NB4 (cell line): ENCODE measurements at regions not wholly inside any gene's neighbourhood (a gene's known extent, or its start where the extent isn't known, plus 50 kb on each side); places are given as distances from the start of the nearest gene placed in this dataset.
A peak's percentile ranks its signal among the peaks of the same experiment; 100 is the strongest.
"Not testable (repeated sequence)": the region's sequence is repeated elsewhere in the genome, so short reads cannot be mapped to it uniquely, and the experiment has no call there.

Source experiments
- DNase-seq: peaks from one replicate; pipeline ENCODE4 v3.0.0; 2010; ENCODE audit warnings: low read depth
- H3K4me3 ChIP-seq: one replicate; pipeline ENCODE4 v1.5.1; 2011; ENCODE audit warnings: mild to moderate bottlenecking, low read depth, low read length, moderate library complexity
- CTCF ChIP-seq: IDR thresholded peaks from one replicate; pipeline ENCODE4 v1.5.1; 2012; ENCODE audit warnings: low read depth, low read length
- MAX ChIP-seq: IDR thresholded peaks from 2 replicates; pipeline ENCODE4 v1.6.1; 2011; ENCODE audit warnings: low read depth, low read length
- MYC ChIP-seq: IDR thresholded peaks from 2 replicates; pipeline ENCODE4 v1.6.1; 2011; ENCODE audit warnings: low read depth, low read length
- POLR2A ChIP-seq: IDR thresholded peaks from 2 replicates; pipeline ENCODE4 v1.6.1; 2011; ENCODE audit warnings: mild to moderate bottlenecking; ENCODE audit not compliant: insufficient read length; ENCODE audit errors: extremely low read depth

- peak; percentile 67 for DNase-seq
- TF ChIP-seq MAX (0 out of 2 replicates have a peak, but pooled peaks have one; percentile 3), CTCF (no peak), MYC (no peak), POLR2A (no peak)
- H3K4me3 ChIP-seq = no peak overlapping the region
Observed at GRCh38 chr4:170202721-170203120, 113.0 kb upstream of the AADAT start.

- DNase-seq = no peak
- TF ChIP-seq POLR2A (no peak), MAX (no peak), CTCF (no peak), MYC (no peak)
- H3K4me3 ChIP-seq = no peak overlapping the region
Observed at GRCh38 chr4:170198747-170199146, 109.0 kb upstream of the AADAT start.

GRCh38 chr4:170194794-170195193 lies 105.0 kb upstream of the AADAT start:
- peak; percentile 68 for DNase-seq
- H3K4me3 ChIP-seq = not testable (repeated sequence)

- TF ChIP-seq MYC (no peak), CTCF (no peak)
- DNase-seq = peak; percentile 5
- no peak overlapping the region for H3K4me3 ChIP-seq
Observed at GRCh38 chr4:170193496-170193895, 103.7 kb upstream of the AADAT start.

- DNase-seq = no peak
- TF ChIP-seq MYC (no peak), MAX (no peak), POLR2A (no peak), CTCF (no peak)
- H3K4me3 ChIP-seq = no peak overlapping the region
Observed at GRCh38 chr4:170190265-170190664, 100.5 kb upstream of the AADAT start.

- no peak overlapping the region for H3K4me3 ChIP-seq
- no peak for DNase-seq
- no peak for TF ChIP-seq CTCF
- TF ChIP-seq POLR2A = no peak
- TF ChIP-seq MAX = no peak
- no peak for TF ChIP-seq MYC
Observed at GRCh38 chr4:170170861-170171260, 81.1 kb upstream of the AADAT start.
